B cell (primary cell): ENCODE measurements at regions not wholly inside any gene's neighbourhood (a gene's known extent, or its start where the extent isn't known, plus 50 kb on each side); places are given as distances from the start of the nearest gene placed in this dataset.
"Not testable (repeated sequence)": the region's sequence is repeated elsewhere in the genome, so short reads cannot be mapped to it uniquely, and the experiment has no call there.

Experiments
- ATAC-seq: fragments of 200-7000 bp; cut with Tn5 transposase; one replicate; pipeline ENCODE4 v1.10.0; 2021; ENCODE audit warnings: low read depth, mild to moderate bottlenecking, moderate number of reproducible peaks, moderate library complexity
- CTCF ChIA-PET: fragments of 350-600 bp; sonication (Branson Sonifier 250); formaldehyde crosslinking; loops from one replicate; lab custom pipeline; 2021; ENCODE audit warnings: antibody characterized with exemption, inconsistent platforms; lab: Charles Lee
- POLR2A ChIA-PET: fragments of 350-600 bp; sonication (Branson Sonifier 250); formaldehyde crosslinking; loops from one replicate; lab custom pipeline; 2021; ENCODE audit warnings: antibody characterized with exemption; lab: Charles Lee
- DNase-seq: peaks from one replicate; pipeline ENCODE4 v3.0.0; 2013
- H2AFZ ChIP-seq: 2 replicates; pipeline ENCODE4 v1.6.1; 2012; ENCODE audit warnings: mild to moderate bottlenecking, low read depth, low read length; ENCODE audit not compliant: insufficient read depth, poor library complexity, severe bottlenecking
- H3K27ac ChIP-seq, 2 donors: 1 replicate in 1 of 2; 2 replicates in 1 of 2; pipeline ENCODE4 v1.5.1; 2012 to 2013; ENCODE audit warnings: low read length in 2 of 2, mild to moderate bottlenecking in 2 of 2, moderate library complexity in 1 of 2
- H3K27me3 ChIP-seq, 4 experiments: fragments of 200-600 bp in 1 of 4; sonication (generic) in 1 of 4; replicated peaks in 1 of 4; 1 replicate in 2 of 4; 2 replicates in 2 of 4; pipeline versions ENCODE4 v1.6.1 to v1.7.0; 2013 to 2016; ENCODE audit warnings: low read length in 3 of 4, mild to moderate bottlenecking in 2 of 4, mixed read lengths in 1 of 4, moderate library complexity in 1 of 4; ENCODE audit not compliant: insufficient read depth in 4 of 4, control insufficient read depth in 3 of 4; ENCODE audit errors: control extremely low read depth in 1 of 4
- H3K36me3 ChIP-seq, 2 experiments: replicated peaks in 1 of 2; 1 replicate in 1 of 2; 2 replicates in 1 of 2; pipeline versions ENCODE4 v1.6.1 to v1.7.1; 2013; ENCODE audit warnings: low read length in 1 of 2; ENCODE audit not compliant: insufficient read depth in 2 of 2, control insufficient read depth in 1 of 2; ENCODE audit errors: control extremely low read depth in 1 of 2, extremely low read depth in 1 of 2
- H3K4me1 ChIP-seq, 2 donors: fragments of 200-600 bp in 1 of 2; sonication (generic) in 1 of 2; 1 replicate in 1 of 2; 2 replicates in 1 of 2; pipeline versions ENCODE4 v1.5.1 to v1.6.1; 2013 to 2017; ENCODE audit warnings: low read length in 2 of 2; ENCODE audit not compliant: control insufficient read depth in 2 of 2, insufficient read depth in 2 of 2
- H3K4me2 ChIP-seq: replicated peaks from 2 replicates; pipeline ENCODE3; 2012; ENCODE audit warnings: mild to moderate bottlenecking, low read depth, low read length; ENCODE audit not compliant: poor library complexity, severe bottlenecking
- H3K4me3 ChIP-seq, 5 experiments: fragments of 200-600 bp in 1 of 5; sonication (generic) in 1 of 5; 1 replicate in 3 of 5; 2 replicates in 2 of 5; pipeline versions ENCODE4 v1.5.1 to v1.7.0; 2011 to 2016; ENCODE audit warnings: low read length in 4 of 5, mild to moderate bottlenecking in 4 of 5, low read depth in 2 of 5, control low read depth in 1 of 5, moderate library complexity in 1 of 5; ENCODE audit not compliant: insufficient read depth in 1 of 5; ENCODE audit errors: control extremely low read depth in 1 of 5, extremely low read depth in 1 of 5
- H3K79me2 ChIP-seq: fragments of 200-600 bp; sonication (generic); one replicate; pipeline ENCODE4 v1.6.0; 2016; ENCODE audit warnings: low read length; ENCODE audit not compliant: control insufficient read depth, insufficient read depth
- H3K9ac ChIP-seq: fragments of 200-600 bp; sonication (generic); 2 replicates; pipeline ENCODE4 v1.6.1; 2017; ENCODE audit warnings: mild to moderate bottlenecking, low read length, moderate library complexity
- H3K9me3 ChIP-seq, 3 donors: one replicate each; pipeline versions ENCODE4 v1.6.1 to v1.7.1; 2013; ENCODE audit warnings: low read length in 2 of 3; ENCODE audit not compliant: control insufficient read depth in 2 of 3, insufficient read depth in 1 of 3; ENCODE audit errors: control extremely low read depth in 1 of 3
- H4K20me1 ChIP-seq: 2 replicates; pipeline ENCODE4 v1.6.0; 2012; ENCODE audit warnings: mild to moderate bottlenecking, low read length; ENCODE audit not compliant: insufficient read depth, control insufficient read depth, poor library complexity, severe bottlenecking
- H3K27ac Mint-ChIP-seq: one replicate; pipeline ENCODE4 v1.8.0; 2021; ENCODE audit warnings: mixed read lengths
- H3K27me3 Mint-ChIP-seq: one replicate; pipeline ENCODE4 v1.8.0; 2021; ENCODE audit warnings: mixed read lengths
- H3K4me1 Mint-ChIP-seq: one replicate; pipeline ENCODE4 v1.8.0; 2021; ENCODE audit warnings: mixed read lengths
- H3K4me3 Mint-ChIP-seq: one replicate; pipeline ENCODE4 v1.8.0; 2021; ENCODE audit warnings: mixed read lengths
- H3K9me3 Mint-ChIP-seq: one replicate; pipeline ENCODE4 v1.8.0; 2022; ENCODE audit warnings: mixed read lengths; ENCODE audit not compliant: insufficient read depth
- CTCF ChIP-seq: fragments of 200-600 bp; IDR thresholded peaks from one replicate; pipeline ENCODE4 v1.8.0; 2022; ENCODE audit warnings: antibody characterized with exemption, mild to moderate bottlenecking
- EZH2 ChIP-seq: IDR thresholded peaks from 2 replicates; pipeline ENCODE4 v1.6.1; 2012; ENCODE audit warnings: borderline replicate concordance, low read depth, mild to moderate bottlenecking, moderate library complexity, low read length; ENCODE audit not compliant: insufficient read depth, poor library complexity, severe bottlenecking
- WGBS: methylation state at CpG from one replicate; pipeline ENCODE4 v1.1.5; 2013; ENCODE audit warnings: missing lambda C conversion rate; ENCODE audit not compliant: insufficient coverage; 5-methylcytosine and 5-hydroxymethylcytosine counted together
- intact Hi-C: fragments of 100-400 bp; cut with micrococcal nuclease; formaldehyde crosslinking; loops from one replicate; pipeline ENCODE4 v1.10.0; 2022

- H3K27me3 ChIP-seq, result no peaks in the 10 kb centered on the region
- ChIA-PET CTCF (no interaction called here), POLR2A (no interaction called here)
- WGBS, result no CpG with 5 or more reads among the region's 2 CpGs
- Mint-ChIP-seq H3K27me3 (no peaks in the 10 kb centered on the region), H3K9me3 (peaks cover under 1% of the 10 kb centered on the region), H3K27ac (no peak overlapping the region), H3K4me1 (no peaks in the 10 kb centered on the region), H3K4me3 (no peak overlapping the region)
- ATAC-seq (no peak), DNase-seq (no peak)
- H3K4me1 ChIP-seq, result no peaks in the 10 kb centered on the region
- H3K9me3 ChIP-seq, result no peaks in the 10 kb centered on the region
- H4K20me1 ChIP-seq, result no peaks in the 10 kb centered on the region
- no peak overlapping the region for H3K4me3 ChIP-seq
- H3K79me2 ChIP-seq, result no peaks in the 10 kb centered on the region
- no peak overlapping the region for H3K27ac ChIP-seq
- H3K4me2 ChIP-seq, result no peak overlapping the region
- no peak overlapping the region for H2AFZ ChIP-seq
- TF ChIP-seq CTCF (no peak), EZH2 (no peak)
- no peaks in the 10 kb centered on the region for H3K36me3 ChIP-seq
- intact Hi-C loops, result no loop called here
- H3K9ac ChIP-seq, result no peak overlapping the region
Observed at GRCh38 chr2:150672311-150672710, 184.8 kb upstream of the RND3 start.

- Mint-ChIP-seq H3K4me1 (no peaks in the 10 kb centered on the region), H3K27ac (no peak overlapping the region), H3K9me3 (peaks cover 4% of the 10 kb centered on the region), H3K27me3 (no peaks in the 10 kb centered on the region), H3K4me3 (no peak overlapping the region)
- Histone ChIP-seq H3K27me3 (no peaks in the 10 kb centered on the region), H2AFZ (no peak overlapping the region), H3K4me3 (no peak overlapping the region), H3K4me1 (no peaks in the 10 kb centered on the region), H3K36me3 (no peaks in the 10 kb centered on the region), H4K20me1 (no peaks in the 10 kb centered on the region), H3K9ac (no peak overlapping the region), H3K79me2 (no peaks in the 10 kb centered on the region), H3K4me2 (no peak overlapping the region), H3K9me3 (no peaks in the 10 kb centered on the region), H3K27ac (no peak overlapping the region)
- ATAC-seq (no peak), DNase-seq (no peak)
- TF ChIP-seq CTCF (no peak), EZH2 (no peak)
- POLR2A ChIA-PET, result no interaction called here
- intact Hi-C loops, result no loop called here
- whole genome bisulfite sequencing, result no CpG with 5 or more reads among the region's 3 CpGs
- CTCF ChIA-PET, result no interaction called here
Observed at GRCh38 chr2:150669492-150669891, 182.0 kb upstream of the RND3 start.

GRCh38 chr2:150667039-150667438 is 179.6 kb upstream of the RND3 start:
- ATAC-seq, DNase-seq, H3K27ac Mint-ChIP-seq, H3K9me3 Mint-ChIP-seq, H4K20me1 ChIP-seq, H3K9ac ChIP-seq, H3K36me3 ChIP-seq, intact Hi-C loops, H3K27me3 Mint-ChIP-seq, H2AFZ ChIP-seq, H3K4me1 Mint-ChIP-seq, H3K9me3 ChIP-seq, H3K27ac ChIP-seq, CTCF ChIA-PET, POLR2A ChIA-PET, H3K27me3 ChIP-seq, H3K4me2 ChIP-seq, H3K79me2 ChIP-seq, H3K4me1 ChIP-seq, H3K4me3 Mint-ChIP-seq, H3K4me3 ChIP-seq: not testable (repeated sequence)
